ENCODE measurements at regions not wholly inside any gene's neighbourhood (a gene's known extent, or its start where the extent isn't known, plus 50 kb on each side); places are given as distances from the start of the nearest gene placed in this dataset.
"Not testable (repeated sequence)": the region's sequence is repeated elsewhere in the genome, so short reads cannot be mapped to it uniquely, and the experiment has no call there.

DNA sequence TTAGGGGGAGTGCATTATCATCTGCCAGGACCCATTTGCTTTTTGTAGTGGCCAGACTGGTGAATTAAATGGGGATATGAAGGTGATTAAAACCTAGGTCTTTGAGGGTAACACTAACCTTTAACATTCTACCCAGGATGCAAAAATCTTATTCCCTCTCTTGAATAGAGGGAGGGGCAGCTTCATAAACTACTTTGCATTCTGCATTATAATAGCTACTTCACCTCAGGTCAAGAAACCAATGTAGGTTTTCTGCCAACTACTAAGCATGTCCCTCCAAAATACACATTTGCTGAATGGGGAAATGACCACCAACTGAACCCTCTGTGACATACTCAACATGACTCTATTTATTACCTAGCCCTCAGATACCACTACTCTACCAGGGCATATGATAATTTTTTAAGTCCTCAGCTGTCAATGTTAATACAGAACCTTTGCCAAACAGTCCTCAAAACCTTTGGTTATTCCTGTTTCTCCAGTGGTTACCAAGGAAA is 477.6 kb upstream of the CD180 start:
- DNase-seq, result no peak

DNA sequence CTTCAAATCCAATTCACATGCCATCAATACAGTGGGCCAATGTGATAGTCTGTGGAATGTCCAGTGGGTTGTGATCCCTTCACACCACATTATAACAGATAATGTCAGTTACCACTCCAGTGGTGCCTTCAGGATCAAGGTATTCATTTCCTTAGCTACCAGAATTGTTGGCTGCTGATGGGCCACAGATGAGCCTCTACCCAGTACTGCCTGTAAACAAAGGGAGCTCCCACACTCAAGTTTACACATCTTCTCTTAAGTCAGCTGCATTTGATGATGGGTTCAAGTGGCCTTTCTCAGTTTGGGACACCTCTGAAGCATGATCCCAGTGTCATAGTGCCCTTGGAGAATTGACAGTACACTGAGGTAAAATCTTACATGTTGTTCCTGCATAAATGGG is 477.0 kb upstream of the CD180 start:
- no peak for DNase-seq

DNA sequence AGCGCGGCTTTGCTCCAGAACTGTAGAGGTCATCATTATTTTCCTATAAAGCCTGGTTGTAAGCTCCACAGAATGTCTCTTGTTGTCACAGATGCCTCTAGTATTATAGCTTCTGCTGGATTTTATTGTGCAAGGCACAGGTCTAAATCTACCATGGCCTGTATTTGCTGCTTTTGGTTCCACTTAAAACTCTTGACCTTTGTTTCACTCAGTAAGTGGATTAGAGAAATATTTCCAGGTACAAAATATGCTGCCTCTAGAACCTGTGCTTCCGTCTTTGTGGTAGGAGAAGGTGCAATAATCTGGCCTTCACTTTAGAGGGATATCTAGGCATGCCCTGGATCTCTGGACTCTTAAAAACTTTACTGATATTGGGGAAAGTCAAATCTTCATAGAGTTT is 476.6 kb upstream of the CD180 start:
- no peak for DNase-seq

DNA sequence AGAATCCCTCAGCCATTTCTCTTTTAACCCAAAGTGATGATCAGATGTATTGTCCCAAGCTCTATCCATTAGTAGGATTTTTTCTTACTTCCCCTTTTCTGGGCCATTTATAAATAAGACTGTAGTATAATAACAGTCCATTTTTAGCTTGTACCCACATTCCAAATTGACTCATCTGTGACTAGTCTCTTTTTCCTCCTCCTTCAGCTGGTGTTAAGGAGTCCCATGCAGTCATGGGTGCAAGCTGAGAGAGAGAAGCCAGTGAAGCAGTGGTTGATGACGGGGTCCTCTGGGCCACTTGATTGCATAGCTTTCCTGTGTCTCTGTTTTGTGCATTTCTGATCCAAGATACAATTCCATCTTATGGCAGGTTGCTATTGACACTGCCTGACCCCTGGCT is 476.0 kb upstream of the CD180 start:
- DNase-seq, result no peak

DNA sequence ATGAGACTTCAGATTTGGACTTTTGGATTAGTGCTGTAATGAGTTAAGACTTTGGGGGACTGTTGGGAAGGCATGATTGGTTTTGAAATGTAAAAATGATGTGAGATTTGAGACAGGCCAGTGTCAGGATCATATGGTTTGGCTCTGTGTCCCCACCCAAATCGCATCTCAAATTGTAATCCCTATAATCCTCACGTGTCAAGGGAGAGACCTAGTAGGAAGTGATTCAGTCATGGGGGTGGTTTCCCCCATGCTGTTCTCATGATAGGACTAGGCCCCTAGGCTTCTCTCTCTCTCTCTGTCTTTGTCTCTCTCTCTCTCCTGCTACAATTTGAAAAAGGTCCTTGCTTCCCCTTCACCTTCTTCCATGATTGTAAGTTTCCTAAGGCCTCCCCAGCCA is 473.3 kb upstream of the CD180 start:
- DNase-seq, result no peak

DNA sequence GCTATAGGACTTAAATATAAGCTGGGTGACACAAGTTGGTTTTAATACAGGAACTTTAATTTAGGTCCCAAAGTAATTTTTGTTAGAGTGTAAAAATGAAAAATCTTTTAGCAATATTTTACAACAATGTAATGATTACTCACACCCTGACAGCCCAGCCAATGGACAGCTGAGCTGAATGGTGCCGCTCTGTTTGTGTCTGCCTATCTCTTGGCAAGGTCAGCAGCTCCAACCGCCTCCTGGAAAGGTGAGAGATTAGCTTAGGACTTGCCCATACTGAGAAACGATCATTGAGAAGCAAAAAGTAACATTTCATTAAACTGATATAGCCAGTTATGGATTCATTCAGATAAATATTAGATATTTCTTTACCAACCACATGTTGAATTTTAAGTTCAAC is 463.6 kb upstream of the CD180 start:
- DNase-seq, result no peak

DNA sequence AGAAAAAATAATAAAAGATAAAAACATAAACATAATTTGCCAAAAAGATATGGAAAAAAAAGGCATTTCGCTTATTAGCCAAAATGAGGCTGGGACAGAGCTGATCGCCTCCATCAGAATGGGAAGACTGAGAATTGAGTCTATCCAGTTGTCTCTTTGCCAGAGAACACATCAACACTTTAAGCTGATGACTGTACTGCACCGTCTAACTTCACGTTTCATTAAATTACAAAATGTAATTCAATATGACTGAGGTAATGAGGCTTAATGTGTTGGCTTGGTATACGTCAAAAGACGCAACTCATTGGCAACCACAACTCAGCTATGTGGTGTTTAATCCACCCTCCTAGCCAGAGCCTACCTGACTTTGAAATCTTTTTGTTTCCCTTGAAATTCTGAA is 462.7 kb upstream of the CD180 start:
- no peak for DNase-seq

DNA sequence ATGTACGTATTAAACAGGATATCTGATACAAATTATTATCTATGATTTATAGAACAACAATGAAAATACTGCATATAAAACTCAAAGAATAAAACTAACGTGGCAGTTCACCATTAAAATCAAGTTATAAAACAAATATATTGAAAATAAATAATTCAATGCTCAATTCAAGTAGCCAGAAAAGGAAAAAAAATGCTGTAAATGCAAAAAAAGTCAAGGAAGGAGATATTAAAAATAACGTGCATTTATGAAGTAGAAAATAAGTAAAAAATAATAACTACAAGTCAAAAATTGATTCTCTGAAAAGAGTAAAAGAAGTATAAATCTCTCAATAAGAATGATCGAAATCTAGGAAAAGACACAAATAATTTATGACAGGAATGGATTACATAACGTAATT is 460.5 kb upstream of the CD180 start:
- no peak for DNase-seq

DNA sequence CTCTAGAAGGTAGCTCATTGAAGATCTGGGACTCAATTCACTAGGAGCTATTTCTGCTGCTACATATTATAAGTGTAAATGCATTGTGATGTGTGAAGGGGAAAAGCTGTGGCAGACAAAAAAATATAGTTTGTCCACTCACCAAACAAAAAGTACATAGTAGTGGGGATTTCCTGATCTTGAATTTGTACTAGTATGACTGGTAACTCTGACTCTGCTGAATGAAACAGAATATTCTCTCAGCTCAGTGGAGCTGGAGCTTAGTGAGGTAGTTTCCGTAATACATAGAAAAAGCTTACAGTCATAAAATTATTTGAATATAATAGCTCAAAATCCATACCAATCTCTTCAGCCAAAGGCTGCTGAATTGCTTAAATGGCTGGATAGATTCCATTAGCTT is 455.6 kb upstream of the CD180 start:
- DNase-seq, result no peak

DNA sequence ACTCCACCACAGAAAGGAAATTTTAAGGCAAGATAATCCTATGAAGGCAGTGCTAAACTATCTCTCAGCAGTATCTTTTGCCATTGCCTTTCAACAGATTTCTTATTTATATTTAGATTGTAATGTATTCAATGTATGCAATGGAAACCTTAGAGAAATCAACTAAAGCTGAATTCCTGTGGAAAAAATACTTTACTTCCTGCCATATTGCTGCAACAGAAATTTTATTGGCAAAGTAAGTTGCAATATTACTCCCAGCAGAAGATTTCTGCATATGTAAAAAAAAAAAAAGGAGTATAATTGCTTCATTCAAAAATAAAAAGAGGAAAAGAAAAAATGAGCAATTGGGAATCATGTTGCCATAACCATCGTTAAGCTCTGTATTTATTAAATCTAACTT is 454.6 kb upstream of the CD180 start:
- DNase-seq, result no peak

DNA sequence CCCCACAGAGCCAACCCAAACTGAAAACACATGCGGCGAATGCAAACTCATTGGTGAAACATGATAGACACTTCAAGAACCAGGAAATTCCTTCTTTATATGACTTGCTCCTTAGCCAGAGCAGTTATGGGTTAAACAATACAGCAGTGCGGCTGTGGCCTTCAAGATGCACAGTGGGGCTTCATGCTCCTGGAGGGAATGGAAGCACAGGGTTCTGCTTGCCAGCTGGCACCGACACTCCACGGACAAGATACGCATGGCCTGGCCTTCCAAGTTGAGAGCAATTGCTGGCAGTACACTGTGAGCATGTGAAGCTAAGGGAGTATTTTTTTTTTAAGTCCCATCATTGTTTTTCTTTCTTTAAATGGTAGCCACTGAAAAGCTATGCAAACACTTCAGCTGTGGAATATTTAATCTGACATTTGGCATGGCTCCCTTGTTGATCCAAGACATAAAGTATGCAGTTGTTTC is 451.6 kb upstream of the CD180 start:
- peak; percentile 81 for DNase-seq

DNA sequence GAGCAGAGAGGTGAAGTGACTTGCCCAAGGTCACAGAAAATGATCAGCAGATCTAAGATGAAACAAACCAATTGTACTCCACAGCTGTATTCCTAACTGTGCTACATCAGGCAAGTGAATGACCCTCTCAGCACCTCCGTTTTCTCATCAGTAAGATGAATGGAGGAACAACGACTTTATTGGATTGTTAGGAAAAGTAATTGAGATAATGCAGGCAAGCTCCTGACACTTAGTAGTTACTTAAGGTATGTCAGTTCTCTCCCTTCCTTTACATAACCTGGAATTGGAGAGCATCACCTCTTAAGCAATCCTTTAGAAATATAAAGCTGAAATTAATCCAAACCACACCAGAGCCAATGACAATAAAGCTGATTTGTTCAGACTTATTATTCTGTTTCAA is 451.2 kb upstream of the CD180 start:
- DNase-seq, result no peak

DNA sequence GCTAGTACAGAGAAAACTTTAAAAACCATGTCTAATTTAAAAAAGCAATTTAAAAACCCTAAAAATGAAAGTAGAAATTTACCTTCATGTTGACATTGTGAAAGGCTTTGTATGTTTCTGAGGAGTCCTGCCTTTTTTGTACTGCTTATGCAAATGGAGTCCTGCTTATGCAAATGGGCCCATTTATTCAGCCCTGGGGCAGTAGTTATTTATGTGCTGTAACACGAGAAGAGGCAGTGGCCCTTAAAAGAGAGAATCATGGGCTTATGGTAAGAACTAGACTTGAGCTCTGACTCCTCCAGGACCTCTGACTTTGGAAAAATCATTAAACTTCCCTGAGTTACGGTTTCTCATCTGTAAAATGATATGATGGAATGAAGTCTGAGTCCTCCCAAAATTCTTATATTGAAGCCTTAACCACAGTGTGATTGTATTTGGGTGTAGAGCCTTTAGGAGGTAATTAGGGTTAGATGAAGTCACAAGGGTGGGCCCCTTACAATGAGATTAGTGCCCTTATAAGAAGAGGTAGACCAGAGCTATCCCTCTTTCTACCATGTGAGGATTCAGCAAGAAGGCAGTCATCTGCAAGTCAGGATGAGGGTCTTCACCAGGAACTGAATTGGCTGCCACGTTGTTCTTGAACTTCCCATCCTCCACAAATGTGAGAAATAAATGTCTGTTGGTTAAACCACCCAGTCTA is 447.8 kb upstream of the CD180 start:
- DNase-seq, result no peak

DNA sequence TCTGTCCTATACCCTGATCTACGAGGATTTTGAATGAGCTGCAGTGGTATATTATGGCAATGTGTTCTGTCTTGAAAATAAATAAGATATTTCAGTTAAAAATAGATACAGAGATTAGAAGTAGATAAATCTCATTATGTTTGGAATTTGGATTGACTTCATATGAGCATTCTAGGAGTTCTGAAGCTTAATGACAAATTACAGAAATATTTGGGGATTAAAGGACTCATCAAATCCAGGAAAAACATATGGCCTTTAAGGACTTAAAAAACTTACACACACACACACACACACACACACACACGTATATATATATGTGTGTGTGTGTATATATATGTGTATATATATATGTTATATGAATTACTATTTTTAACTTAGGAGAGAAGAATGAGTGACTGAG is 446.9 kb upstream of the CD180 start:
- DNase-seq, result no peak

DNA sequence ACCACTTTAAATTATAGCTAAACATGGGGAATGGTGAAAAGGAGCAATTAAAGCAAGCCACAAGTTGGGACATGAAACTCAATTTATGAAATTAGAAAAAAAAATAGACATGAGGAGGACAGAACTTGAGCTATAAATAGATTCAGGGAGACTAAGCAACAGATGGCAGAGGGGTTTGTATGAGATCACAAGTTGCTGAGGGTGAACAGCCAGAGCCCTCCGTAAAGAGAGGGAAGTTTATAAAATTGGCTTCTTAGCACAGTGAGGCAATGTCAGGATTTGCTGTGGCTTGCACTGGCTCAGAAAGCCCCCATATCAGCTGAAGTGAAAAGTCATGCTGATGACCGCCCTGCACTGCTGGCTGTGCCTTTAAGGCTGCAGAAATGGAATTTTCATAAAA is 443.4 kb upstream of the CD180 start:
- DNase-seq, result no peak

DNA sequence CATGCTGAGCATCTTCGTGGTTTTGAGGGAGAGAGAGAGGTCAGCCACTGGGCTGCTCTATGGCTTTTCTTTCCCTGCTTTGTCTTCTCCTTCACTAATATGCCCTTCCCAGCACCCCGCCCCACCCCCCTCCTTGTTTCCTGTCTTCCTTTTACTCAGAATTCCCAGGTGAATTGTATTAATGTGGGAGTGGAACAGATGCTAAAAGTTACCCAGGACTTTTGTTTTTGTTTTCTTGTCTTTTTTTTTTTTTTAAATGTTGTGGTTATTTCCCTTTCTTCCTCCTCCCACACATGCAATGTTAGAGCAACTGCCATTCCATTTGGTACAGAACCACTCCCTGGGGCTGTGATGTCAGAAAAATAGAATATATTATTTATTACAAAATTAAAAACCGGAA is 442.7 kb upstream of the CD180 start:
- DNase-seq, result no peak

DNA sequence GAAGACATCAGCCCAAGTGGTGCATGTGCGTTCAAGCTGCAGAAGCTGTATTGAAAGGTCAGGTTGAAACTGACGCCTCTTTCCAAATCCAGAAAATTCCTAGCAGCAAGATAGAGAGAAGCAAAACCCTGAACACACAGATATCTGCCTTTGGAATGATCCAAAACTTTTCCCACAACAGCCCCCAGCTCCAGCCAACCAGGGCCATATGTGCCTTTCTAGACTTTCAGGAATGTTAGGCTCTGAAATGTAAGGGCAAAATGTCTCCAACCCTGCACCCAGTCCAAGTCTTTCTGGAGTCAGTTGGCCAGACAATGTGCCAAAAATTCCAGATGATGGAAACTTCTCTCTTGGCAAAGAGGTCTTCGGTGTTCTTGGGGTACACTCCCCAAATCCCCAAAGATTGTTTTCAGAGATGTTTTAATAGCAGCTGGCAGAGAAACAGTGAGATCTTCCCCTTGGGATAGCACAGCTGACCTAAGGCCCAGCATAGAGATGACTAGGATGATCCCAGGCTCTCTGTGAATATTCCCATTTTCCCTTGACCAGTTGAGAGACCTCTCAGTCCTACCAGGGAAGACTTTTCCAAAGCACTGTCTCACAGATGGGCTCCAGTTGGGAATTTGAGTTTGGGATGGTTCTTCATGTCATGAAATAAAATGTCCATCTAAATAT is 440.4 kb upstream of the CD180 start:
- no peak for DNase-seq

DNA sequence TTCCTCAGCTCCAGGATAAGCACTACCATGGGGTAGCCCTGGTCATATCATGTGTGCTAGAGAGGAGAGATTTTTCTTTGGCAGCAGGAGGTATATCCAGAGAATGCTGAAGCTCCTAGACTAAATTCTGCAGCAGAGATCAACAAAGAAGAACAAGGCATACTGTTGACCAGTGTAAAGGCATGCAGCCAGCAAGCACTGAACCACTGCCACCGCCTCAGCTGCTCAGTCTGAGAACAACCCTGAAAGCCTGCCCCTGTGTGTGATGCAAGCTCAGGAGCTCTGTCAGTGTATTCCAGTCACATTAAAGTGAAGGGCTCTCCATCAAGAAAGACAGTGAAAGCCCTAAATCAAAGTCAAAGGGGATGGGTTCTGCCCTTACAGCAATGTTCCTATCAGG is 439.5 kb upstream of the CD180 start:
- DNase-seq, result no peak

DNA sequence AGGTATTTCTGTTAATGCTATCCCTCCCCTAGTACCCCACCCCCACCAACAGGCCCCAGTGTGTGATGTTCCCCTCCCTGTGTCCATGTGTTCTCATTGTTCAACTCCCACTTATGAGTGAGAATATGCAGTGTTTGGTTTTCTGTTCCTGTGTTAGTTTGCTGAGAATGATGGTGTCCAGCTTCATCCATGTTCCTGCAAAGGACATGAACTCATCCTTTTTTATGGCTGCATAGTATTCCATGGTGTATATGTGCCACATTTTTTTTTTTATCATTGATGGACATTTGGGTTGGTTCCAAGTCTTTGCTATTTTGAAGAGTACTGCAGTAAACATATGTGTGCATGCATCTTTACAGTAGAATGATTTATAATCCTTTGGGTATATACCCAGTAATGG is 430.5 kb upstream of the CD180 start:
- DNase-seq, result not testable (repeated sequence)

DNA sequence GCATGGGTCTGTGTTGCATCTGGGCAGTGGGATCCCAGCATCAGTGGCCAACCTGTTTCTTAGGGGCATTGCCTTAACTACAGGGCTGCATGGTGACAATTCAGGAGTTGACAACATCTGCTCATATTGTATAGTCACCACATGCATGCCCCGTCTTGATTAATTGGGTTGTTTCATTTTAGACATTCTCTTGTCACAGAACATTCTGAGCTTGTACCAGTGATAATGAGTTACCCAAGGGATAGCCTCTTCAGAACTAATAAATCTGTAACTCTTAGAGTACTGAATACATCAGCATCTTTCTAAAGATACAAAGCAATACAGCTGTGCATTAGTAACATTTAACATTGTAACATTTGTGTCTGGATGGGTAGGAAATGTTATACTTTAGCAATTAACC is 426.5 kb upstream of the CD180 start:
- DNase-seq, result no peak

DNA sequence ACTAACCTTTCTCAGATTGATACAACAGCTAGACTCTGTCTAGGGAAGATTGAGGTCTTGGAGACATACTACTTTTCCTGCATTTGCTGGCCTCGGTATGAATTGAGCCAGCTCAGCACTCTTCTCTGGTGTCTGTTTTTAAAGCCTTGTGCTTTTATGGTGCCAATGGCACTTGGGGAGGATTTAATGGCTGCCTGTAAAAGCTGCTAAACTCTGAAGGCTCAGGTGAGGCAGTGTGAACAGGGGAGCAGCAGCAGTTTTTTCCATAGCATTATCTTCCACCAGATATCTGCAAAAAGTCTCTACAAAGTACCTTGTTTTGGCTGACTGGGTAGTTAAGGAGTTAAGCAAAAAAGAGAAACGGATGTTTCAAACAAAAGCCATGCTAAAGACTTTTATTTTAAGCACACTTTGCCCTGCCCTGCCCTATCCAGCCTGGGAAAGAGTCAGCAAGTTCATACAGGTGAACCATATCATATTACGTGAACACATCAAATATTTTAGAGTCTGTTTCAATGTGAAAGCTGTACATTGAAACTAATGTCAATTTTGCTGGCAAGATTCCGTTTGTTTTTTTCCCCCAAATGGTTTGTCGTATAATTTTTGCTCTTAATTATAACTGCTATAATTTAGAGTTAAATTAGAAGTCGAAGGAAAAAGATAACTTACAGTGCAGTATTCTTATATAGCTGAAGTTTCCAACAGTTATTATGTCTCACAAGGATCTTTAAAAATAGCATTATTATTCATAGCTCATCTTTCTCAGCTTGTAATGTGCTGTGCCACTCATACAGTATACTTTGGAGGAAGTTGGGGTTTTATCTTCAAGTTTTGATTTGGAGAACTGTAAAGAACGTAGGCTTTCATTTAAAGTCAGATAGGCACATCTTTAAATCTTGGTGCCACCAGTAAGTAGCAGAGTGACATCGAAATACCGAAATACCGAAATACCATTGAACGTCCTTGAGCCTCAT is 424.1 kb upstream of the CD180 start:
- peak; percentile 29 for DNase-seq

DNA sequence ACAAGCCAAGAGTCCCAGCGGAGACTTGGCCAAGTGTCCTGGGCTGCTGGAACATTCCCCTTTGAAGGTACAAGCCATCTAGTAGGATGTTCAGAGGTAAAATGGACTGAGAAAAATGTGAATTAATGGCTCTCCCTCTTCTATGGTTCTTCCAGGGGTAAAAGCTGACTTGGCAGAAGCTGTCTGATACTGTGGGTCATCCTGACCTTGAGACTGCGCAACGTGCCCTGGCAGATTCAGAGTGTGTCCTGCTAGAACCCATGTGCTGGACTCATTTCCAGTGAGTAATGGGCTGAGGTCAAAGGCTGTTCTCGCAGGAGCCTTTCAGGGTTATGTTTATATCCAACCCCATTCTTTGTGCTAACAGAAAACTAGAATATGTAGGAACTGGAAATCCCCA is 423.0 kb upstream of the CD180 start:
- DNase-seq, result no peak

DNA sequence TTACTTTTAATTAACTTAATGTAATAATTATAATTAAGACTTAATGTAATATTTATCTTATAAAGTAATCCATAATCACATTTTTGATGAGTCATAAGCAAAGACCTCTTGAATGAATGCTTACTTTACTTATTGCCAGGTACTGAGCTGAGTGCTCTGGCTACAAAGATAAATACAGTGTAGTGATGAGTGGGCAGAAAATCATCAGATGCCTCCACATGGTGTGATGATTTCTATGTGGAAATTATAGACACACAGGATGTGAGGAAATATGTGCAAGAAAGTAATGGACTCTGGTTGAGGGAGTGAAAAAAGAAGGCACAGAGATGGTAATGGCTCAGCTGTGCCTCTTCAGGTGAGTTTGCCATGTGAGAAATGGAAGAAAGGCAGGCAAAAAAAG is 422.6 kb upstream of the CD180 start:
- DNase-seq, result peak; percentile 54

DNA sequence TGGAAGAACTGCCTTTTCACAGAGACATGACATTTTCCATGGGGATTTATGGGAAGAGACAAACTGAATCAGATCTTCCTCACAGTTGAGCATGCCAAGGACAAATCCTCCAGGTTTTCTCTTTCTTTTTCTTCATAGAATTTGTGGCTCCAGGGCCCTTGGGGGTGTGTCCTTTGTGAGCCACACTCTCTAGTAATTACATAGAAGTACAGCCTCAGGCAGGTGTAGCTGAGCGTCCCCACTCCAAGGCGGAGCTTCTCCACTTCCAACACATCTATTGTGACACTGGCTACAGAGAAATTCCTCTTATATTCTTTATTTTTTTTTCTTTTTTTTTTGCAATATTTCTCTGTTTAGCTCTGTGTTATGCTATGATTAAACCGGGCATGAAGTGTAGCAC is 420.5 kb upstream of the CD180 start:
- no peak for DNase-seq

Measured in DMS53 (cell line).